H9 (cell line): ENCODE measurements at regions not wholly inside any gene's neighbourhood (a gene's known extent, or its start where the extent isn't known, plus 50 kb on each side); places are given as distances from the start of the nearest gene placed in this dataset.

ENCODE experiments used
- DNase-seq: peaks from one replicate; pipeline ENCODE4 v3.0.0-alpha.2; 2017
- H2AFZ ChIP-seq: one replicate; pipeline ENCODE4 v1.6.1; 2013; ENCODE audit warnings: mild to moderate bottlenecking, low read length, control low read depth, moderate library complexity
- H2AK5ac ChIP-seq: 2 replicates; pipeline ENCODE4 v1.6.1; 2013; ENCODE audit warnings: low read length, control low read depth, mixed read lengths; ENCODE audit not compliant: insufficient read length
- H2BK120ac ChIP-seq: one replicate; pipeline ENCODE4 v1.6.1; 2013; ENCODE audit warnings: low read depth, mild to moderate bottlenecking, low read length, control low read depth, inconsistent platforms; ENCODE audit not compliant: poor library complexity, severe bottlenecking
- H2BK12ac ChIP-seq: 2 replicates; pipeline ENCODE4 v1.6.1; 2013; ENCODE audit warnings: low read length, control low read depth, mixed read lengths, low read depth; ENCODE audit not compliant: insufficient read length
- H2BK15ac ChIP-seq: 2 replicates; pipeline ENCODE4 v1.6.1; 2013; ENCODE audit warnings: low read depth, low read length, control low read depth
- H2BK20ac ChIP-seq: one replicate; pipeline ENCODE4 v1.6.1; 2013; ENCODE audit warnings: low read depth, mild to moderate bottlenecking, low read length, control low read depth, inconsistent platforms; ENCODE audit not compliant: poor library complexity, severe bottlenecking
- H2BK5ac ChIP-seq: 2 replicates; pipeline ENCODE4 v1.6.1; 2013; ENCODE audit warnings: low read length, control low read depth, mixed read lengths; ENCODE audit not compliant: insufficient read length
- H3K14ac ChIP-seq: 2 replicates; pipeline ENCODE4 v1.6.1; 2013; ENCODE audit warnings: low read length, control low read depth; ENCODE audit not compliant: insufficient read depth
- H3K18ac ChIP-seq: 2 replicates; pipeline ENCODE4 v1.6.1; 2013; ENCODE audit warnings: low read depth, mild to moderate bottlenecking, mixed read lengths, low read length, control low read depth; ENCODE audit not compliant: insufficient read length
- H3K23ac ChIP-seq: 2 replicates; pipeline ENCODE4 v1.6.1; 2013; ENCODE audit warnings: low read length, control low read depth, mixed read lengths, low read depth; ENCODE audit not compliant: insufficient read length
- H3K23me2 ChIP-seq: 2 replicates; pipeline ENCODE4 v1.6.1; 2013; ENCODE audit warnings: low read depth, mild to moderate bottlenecking, mixed read lengths, low read length, control low read depth; ENCODE audit not compliant: insufficient read length, poor library complexity, severe bottlenecking
- H3K27ac ChIP-seq: 2 replicates; pipeline ENCODE4 v1.5.1; 2013; ENCODE audit warnings: low read length, control low read depth, mixed read lengths, low read depth; ENCODE audit not compliant: insufficient read length
- H3K27me3 ChIP-seq: 2 replicates; pipeline ENCODE4 v1.6.1; 2013; ENCODE audit warnings: low read length, control low read depth, inconsistent platforms; ENCODE audit not compliant: insufficient read depth
- H3K4ac ChIP-seq: 2 replicates; pipeline ENCODE4 v1.6.1; 2013; ENCODE audit warnings: low read depth, mild to moderate bottlenecking, control low read depth, inconsistent platforms, low read length, moderate library complexity
- H3K4me1 ChIP-seq: 2 replicates; pipeline ENCODE4 v1.6.1; 2013; ENCODE audit warnings: low read length, control low read depth, inconsistent platforms; ENCODE audit not compliant: insufficient read depth
- H3K4me2 ChIP-seq: 2 replicates; pipeline ENCODE4 v1.6.1; 2013; ENCODE audit warnings: low read length, control low read depth, mixed read lengths; ENCODE audit not compliant: insufficient read length, insufficient read depth
- H3K56ac ChIP-seq: 2 replicates; pipeline ENCODE4 v1.6.1; 2013; ENCODE audit warnings: low read depth, mild to moderate bottlenecking, mixed read lengths, low read length, control low read depth; ENCODE audit not compliant: insufficient read length
- H3K79me1 ChIP-seq: 2 replicates; pipeline ENCODE4 v1.6.1; 2013; ENCODE audit warnings: low read depth, mild to moderate bottlenecking, moderate library complexity, low read length, control low read depth, inconsistent platforms; ENCODE audit not compliant: insufficient read depth, poor library complexity, severe bottlenecking
- H3K79me2 ChIP-seq: 2 replicates; pipeline ENCODE4 v1.6.1; 2013; ENCODE audit warnings: low read length, control low read depth, inconsistent platforms; ENCODE audit not compliant: insufficient read depth
- H3K9ac ChIP-seq: 2 replicates; pipeline ENCODE4 v1.6.1; 2013; ENCODE audit warnings: low read length, control low read depth, mixed read lengths; ENCODE audit not compliant: insufficient read length; ENCODE audit errors: extremely low read depth
- H3K9me3 ChIP-seq: one replicate; pipeline ENCODE4 v1.6.1; 2013; ENCODE audit warnings: low read depth, low read length, inconsistent platforms; ENCODE audit not compliant: control insufficient read depth
- H3T11ph ChIP-seq: one replicate; pipeline ENCODE4 v1.6.1; 2013; ENCODE audit warnings: mild to moderate bottlenecking, low read length, control low read depth, inconsistent platforms
- H4K20me1 ChIP-seq: one replicate; pipeline ENCODE4 v1.6.1; 2013; ENCODE audit not compliant: control insufficient read depth, insufficient read length, insufficient read depth
- H4K5ac ChIP-seq: 2 replicates; pipeline ENCODE4 v1.6.1; 2013; ENCODE audit warnings: low read depth, mild to moderate bottlenecking, mixed read lengths, low read length, control low read depth; ENCODE audit not compliant: insufficient read length
- H4K8ac ChIP-seq: replicated peaks from 2 replicates; pipeline ENCODE4 v1.6.1; 2013; ENCODE audit warnings: low read length, control low read depth, mixed read lengths, low read depth; ENCODE audit not compliant: insufficient read length
- H4K91ac ChIP-seq: 2 replicates; pipeline ENCODE4 v1.6.1; 2013; ENCODE audit warnings: low read depth, mild to moderate bottlenecking, moderate library complexity, mixed read lengths, low read length, control low read depth; ENCODE audit not compliant: insufficient read length
- H3K27ac Mint-ChIP-seq, 3 experiments: 2 replicates in 2 of 3; 3 replicates in 1 of 3; pipeline ENCODE4 v1.8.0; 2020 to 2021; ENCODE audit warnings: mixed read lengths in 3 of 3, mild to moderate bottlenecking in 1 of 3, moderate library complexity in 1 of 3
- H3K27me3 Mint-ChIP-seq: 2 replicates; pipeline ENCODE4 v1.8.0; 2021; ENCODE audit warnings: low read depth, mild to moderate bottlenecking, moderate library complexity, mixed read lengths
- H3K36me3 Mint-ChIP-seq, 3 experiments: 2 replicates in 2 of 3; 3 replicates in 1 of 3; pipeline ENCODE4 v1.8.0; 2020 to 2021; ENCODE audit warnings: low read depth in 3 of 3, mixed read lengths in 3 of 3; ENCODE audit not compliant: insufficient read depth in 1 of 3
- H3K4me1 Mint-ChIP-seq, 2 experiments: 2 replicates each; pipeline ENCODE4 v1.8.0; 2020; ENCODE audit warnings: mixed read lengths in 2 of 2
- H3K4me3 Mint-ChIP-seq, 2 experiments: 2 replicates in 1 of 2; 3 replicates in 1 of 2; pipeline ENCODE4 v1.8.0; 2020 to 2021; ENCODE audit warnings: mild to moderate bottlenecking in 2 of 2, mixed read lengths in 2 of 2, moderate library complexity in 1 of 2
- H3K9me3 Mint-ChIP-seq, 2 experiments: 2 replicates in 1 of 2; 3 replicates in 1 of 2; pipeline ENCODE4 v1.8.0; 2020; ENCODE audit warnings: mild to moderate bottlenecking in 2 of 2, mixed read lengths in 2 of 2, moderate library complexity in 1 of 2
- WGBS: extraction: QIAGEN DNeasy Blood & Tissue Kit; methylation state at CpG from one replicate; pipeline ENCODE4 v1.1.7; 2013; ENCODE audit warnings: missing lambda C conversion rate, low lambda C conversion rate, mixed read lengths; ENCODE audit not compliant: insufficient read length; ENCODE audit errors: extremely low coverage; 5-methylcytosine and 5-hydroxymethylcytosine counted together
- TF ChIP-seq, protein P1 (sequence below): fragments of 200-600 bp; sonication (generic); conservative IDR thresholded peaks from 3 replicates; pipeline ENCODE4 v1.8.0; 2021; ENCODE audit warnings: antibody characterized with exemption, mild to moderate bottlenecking

DNA sequence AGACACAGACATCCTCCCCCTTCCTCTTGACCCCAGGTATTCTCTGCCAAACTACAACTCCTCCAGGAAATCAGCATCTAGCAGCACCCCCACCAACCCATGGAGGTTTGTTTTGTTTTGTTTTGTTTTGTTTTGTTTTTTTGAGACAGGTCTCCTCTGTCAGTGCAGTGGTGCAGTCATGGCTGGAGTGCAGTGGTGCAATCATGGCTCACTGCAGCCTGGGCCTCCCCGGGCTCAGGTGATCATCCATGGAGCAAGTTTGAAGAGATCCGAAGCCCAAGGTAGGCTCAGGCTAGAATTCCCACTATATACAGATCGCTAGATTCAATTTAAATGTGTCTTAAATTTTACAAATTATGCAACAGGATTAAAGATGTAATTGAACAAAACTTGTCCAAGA, 518.2 kb upstream of the ARID1B start:
- Histone ChIP-seq H3K27me3 (no peaks in the 10 kb centered on the region; the same call in 1 of the 2 replicates), H2AFZ (no peak overlapping the region), H3K79me2 (no peaks in the 10 kb centered on the region), H3K79me1 (no peaks in the 10 kb centered on the region), H3K4me1 (no peaks in the 10 kb centered on the region), H2BK5ac (no peak overlapping the region), H3T11ph (no peak overlapping the region), H4K8ac (no peak overlapping the region), H3K27ac (no peak overlapping the region), H4K20me1 (no peaks in the 10 kb centered on the region), H3K9ac (no peak overlapping the region), H3K9me3 (no peaks in the 10 kb centered on the region), H2AK5ac (no peak overlapping the region), H3K23ac (no peak overlapping the region), H3K4ac (no peak overlapping the region), H2BK120ac (no peak overlapping the region), H3K23me2 (no peaks in the 10 kb centered on the region), H4K5ac (no peak overlapping the region), H4K91ac (no peak overlapping the region), H2BK15ac (no peak overlapping the region), H3K18ac (no peak overlapping the region), H3K14ac (no peak overlapping the region), H2BK12ac (no peak overlapping the region), H3K4me2 (no peak overlapping the region), H3K56ac (no peak overlapping the region), H2BK20ac (no peak overlapping the region)
- TF ChIP-seq, protein P1, sequence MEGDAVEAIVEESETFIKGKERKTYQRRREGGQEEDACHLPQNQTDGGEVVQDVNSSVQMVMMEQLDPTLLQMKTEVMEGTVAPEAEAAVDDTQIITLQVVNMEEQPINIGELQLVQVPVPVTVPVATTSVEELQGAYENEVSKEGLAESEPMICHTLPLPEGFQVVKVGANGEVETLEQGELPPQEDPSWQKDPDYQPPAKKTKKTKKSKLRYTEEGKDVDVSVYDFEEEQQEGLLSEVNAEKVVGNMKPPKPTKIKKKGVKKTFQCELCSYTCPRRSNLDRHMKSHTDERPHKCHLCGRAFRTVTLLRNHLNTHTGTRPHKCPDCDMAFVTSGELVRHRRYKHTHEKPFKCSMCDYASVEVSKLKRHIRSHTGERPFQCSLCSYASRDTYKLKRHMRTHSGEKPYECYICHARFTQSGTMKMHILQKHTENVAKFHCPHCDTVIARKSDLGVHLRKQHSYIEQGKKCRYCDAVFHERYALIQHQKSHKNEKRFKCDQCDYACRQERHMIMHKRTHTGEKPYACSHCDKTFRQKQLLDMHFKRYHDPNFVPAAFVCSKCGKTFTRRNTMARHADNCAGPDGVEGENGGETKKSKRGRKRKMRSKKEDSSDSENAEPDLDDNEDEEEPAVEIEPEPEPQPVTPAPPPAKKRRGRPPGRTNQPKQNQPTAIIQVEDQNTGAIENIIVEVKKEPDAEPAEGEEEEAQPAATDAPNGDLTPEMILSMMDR = no peak
- Mint-ChIP-seq H3K36me3 (no peaks in the 10 kb centered on the region), H3K9me3 (no peaks in the 10 kb centered on the region), H3K4me3 (no peak overlapping the region), H3K27me3 (no peaks in the 10 kb centered on the region), H3K4me1 (peaks cover 2 to 4% of the 10 kb centered on the region in 2 experiments; a peak in 2 of 4 replicates), H3K27ac (no peak overlapping the region)
- DNase-seq = no peak
- no CpG with 5 or more reads among the region's 3 CpGs for WGBS
